Gastrocnemius medialis (tissue), 4 donors: ENCODE measurements at regions not wholly inside any gene's neighbourhood (a gene's known extent, or its start where the extent isn't known, plus 50 kb on each side); places are given as distances from the start of the nearest gene placed in this dataset.

Source experiments
- ATAC-seq, 2 donors: fragments of 150-250 bp; one replicate each; pipeline ENCODE4 v1.9.1; 2016
- DNase-seq, 2 donors: peaks; one replicate each; pipeline ENCODE4 v3.0.0-alpha.2; 2019
- H3K27ac ChIP-seq, 4 donors: fragments of 200-600 bp; sonication (generic); 1 replicate in 1 of 4; 2 replicates in 3 of 4; pipeline ENCODE4 v1.5.1; 2016 to 2018; ENCODE audit warnings: mild to moderate bottlenecking in 2 of 4, moderate library complexity in 1 of 4
- H3K27me3 ChIP-seq, 3 donors: fragments of 200-600 bp; sonication (generic) in 2 of 3; 1 replicate in 1 of 3; 2 replicates in 2 of 3; pipeline versions ENCODE4 v1.5.1 to v1.6.0; 2016 to 2019; ENCODE audit warnings: mild to moderate bottlenecking in 1 of 3, moderate library complexity in 1 of 3
- H3K36me3 ChIP-seq, 2 donors: fragments of 200-600 bp; sonication (generic) in 1 of 2; one replicate each; pipeline ENCODE4 v1.5.1; 2017 to 2018
- H3K4me1 ChIP-seq, 2 donors: fragments of 200-600 bp; sonication (generic) in 1 of 2; one replicate each; pipeline ENCODE4 v1.5.1; 2016 to 2017; ENCODE audit warnings: mild to moderate bottlenecking in 2 of 2
- H3K4me3 ChIP-seq, 4 donors: fragments of 200-600 bp; sonication (generic) in 3 of 4; 1 replicate in 1 of 4; 2 replicates in 3 of 4; pipeline ENCODE4 v1.5.1; 2016 to 2019; ENCODE audit warnings: mild to moderate bottlenecking in 2 of 4
- H3K9me3 ChIP-seq, 3 donors: fragments of 200-600 bp; sonication (generic) in 2 of 3; 1 replicate in 1 of 3; 2 replicates in 2 of 3; pipeline ENCODE4 v1.5.1; 2016 to 2019
- CTCF ChIP-seq, 5 experiments: fragments of 450-650 bp in 3 of 5; fragments of 200-600 bp in 2 of 5; sonication (generic) in 2 of 5; IDR thresholded peaks in 4 of 5; conservative IDR thresholded peaks in 1 of 5; 1 replicate in 4 of 5; 2 replicates in 1 of 5; pipeline ENCODE4 v1.5.1; 2016 to 2019; ENCODE audit warnings: antibody characterized with exemption in 5 of 5, mild to moderate bottlenecking in 3 of 5, moderate library complexity in 3 of 5
- POLR2A ChIP-seq, 2 donors: fragments of 450-650 bp; IDR thresholded peaks; one replicate each; pipeline ENCODE4 v1.6.1; 2017; ENCODE audit warnings: antibody characterized with exemption in 2 of 2, mild to moderate bottlenecking in 2 of 2, moderate library complexity in 2 of 2
- in situ Hi-C, 4 donors: fragments of 200-750 bp; cut with MboI; loops; one replicate each; pipeline versions ENCODE4 v1.15.0 to v1.8.0; 2017; ENCODE audit warnings: low sequenced_read_pairs in 4 of 4
- intact Hi-C: fragments of 100-400 bp; cut with DNase I; formaldehyde crosslinking; loops from one replicate; pipeline ENCODE4 v1.15.1; 2023; ENCODE audit warnings: low total_unique reads

GRCh38 chr7:81608748-81609382, 161.0 kb downstream of the HGF start:
- Histone ChIP-seq H3K9me3 (no peaks in the 10 kb centered on the region), H3K36me3 (no peaks in the 10 kb centered on the region), H3K27ac (no peak overlapping the region), H3K4me3 (no peak overlapping the region), H3K27me3 (no peaks in the 10 kb centered on the region), H3K4me1 (no peaks in the 10 kb centered on the region)
- in situ Hi-C loops: no loop called here
- TF ChIP-seq POLR2A (IDR thresholded peaks at IDR 0.05) (no peak), CTCF (IDR thresholded peaks at IDR 0.05 in 4 of 5, conservative IDR thresholded peaks at IDR 0.05 in 1 of 5) (no peak)
- intact Hi-C loops: no loop called here
- DNase-seq (no peak), ATAC-seq (no peak)

DNA sequence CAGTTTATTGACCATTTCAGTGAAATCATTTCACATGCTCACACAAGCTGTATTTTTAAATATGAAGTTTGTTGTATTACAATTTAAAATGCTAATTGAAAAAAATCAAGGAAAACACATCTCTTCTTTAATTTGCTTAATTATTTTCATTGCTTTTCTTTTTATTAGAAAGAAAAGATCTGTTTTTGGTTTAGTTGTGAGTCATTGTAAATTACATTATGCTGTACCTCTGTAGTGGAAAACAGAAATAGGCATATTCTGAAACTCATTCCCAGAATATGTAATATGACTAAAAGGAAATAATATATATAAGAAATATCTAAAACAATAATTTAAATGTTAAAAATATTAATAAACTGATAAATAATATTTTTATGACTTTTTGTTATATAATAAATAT, 161.9 kb downstream of the HGF start:
- Histone ChIP-seq H3K27ac (no peak overlapping the region), H3K4me1 (no peaks in the 10 kb centered on the region), H3K27me3 (no peaks in the 10 kb centered on the region), H3K4me3 (no peak overlapping the region), H3K9me3 (no peaks in the 10 kb centered on the region), H3K36me3 (no peaks in the 10 kb centered on the region)
- ATAC-seq (no peak), DNase-seq (no peak)
- in situ Hi-C loops: no loop called here
- intact Hi-C loops: no loop called here
- no peak for TF ChIP-seq CTCF (IDR thresholded peaks at IDR 0.05 in 4 of 5, conservative IDR thresholded peaks at IDR 0.05 in 1 of 5)
- no peak for TF ChIP-seq POLR2A (IDR thresholded peaks at IDR 0.05)

DNA sequence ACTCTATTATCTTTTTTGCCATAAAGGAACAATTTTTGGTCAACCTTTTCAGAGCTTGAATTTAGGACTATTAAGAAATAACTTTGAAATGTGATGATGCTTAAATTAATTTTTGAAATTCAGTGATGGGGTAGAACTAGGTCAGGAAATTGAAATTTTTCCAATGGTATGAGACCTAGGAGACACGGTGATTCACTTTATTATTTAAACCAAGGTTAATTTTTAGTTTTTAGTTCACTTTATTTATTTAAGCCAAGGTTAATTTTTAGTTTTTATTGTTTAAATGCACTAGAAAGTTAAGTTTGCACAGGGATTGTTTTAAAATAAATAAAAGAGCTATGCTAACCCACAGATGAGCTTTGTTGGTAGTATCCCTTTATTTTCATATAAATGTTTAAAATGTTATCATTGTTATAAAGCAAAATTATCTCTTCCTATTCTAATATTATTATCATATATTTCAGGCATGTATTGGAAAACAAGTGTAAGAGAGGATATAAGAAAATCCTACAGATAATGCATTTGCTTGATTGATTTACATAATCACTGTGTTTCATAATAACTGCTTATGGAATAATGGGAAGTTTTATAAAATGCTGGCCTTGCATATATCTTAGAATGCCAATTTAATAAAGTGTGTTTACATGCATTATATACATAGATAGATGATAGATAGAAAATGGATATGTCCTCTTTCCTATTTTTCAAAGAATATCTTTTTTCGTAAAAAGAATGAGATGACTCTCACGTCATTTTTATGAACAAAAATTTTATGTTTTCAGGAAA, 163.6 kb downstream of the HGF start:
- ATAC-seq (no peak), DNase-seq (no peak)
- H3K36me3 ChIP-seq: no peaks in the 10 kb centered on the region
- H3K4me3 ChIP-seq: no peak overlapping the region
- H3K4me1 ChIP-seq: no peaks in the 10 kb centered on the region
- H3K27ac ChIP-seq: no peak overlapping the region
- no peaks in the 10 kb centered on the region for H3K27me3 ChIP-seq
- no peaks in the 10 kb centered on the region for H3K9me3 ChIP-seq
- TF ChIP-seq CTCF (IDR thresholded peaks at IDR 0.05 in 4 of 5, conservative IDR thresholded peaks at IDR 0.05 in 1 of 5): no peak
- no peak for TF ChIP-seq POLR2A (IDR thresholded peaks at IDR 0.05)
- intact Hi-C loops (no loop called here), in situ Hi-C loops (no loop called here)

- H3K27me3 ChIP-seq: no peaks in the 10 kb centered on the region
- H3K4me3 ChIP-seq: no peak overlapping the region
- H3K36me3 ChIP-seq: no peaks in the 10 kb centered on the region
- no peaks in the 10 kb centered on the region for H3K9me3 ChIP-seq
- ATAC-seq (no peak), DNase-seq (no peak)
- H3K4me1 ChIP-seq: no peaks in the 10 kb centered on the region
- TF ChIP-seq CTCF (IDR thresholded peaks at IDR 0.05 in 4 of 5, conservative IDR thresholded peaks at IDR 0.05 in 1 of 5): no peak
- no peak for TF ChIP-seq POLR2A (IDR thresholded peaks at IDR 0.05)
- intact Hi-C loops: no loop called here
- in situ Hi-C loops: no loop called here
- no peak overlapping the region for H3K27ac ChIP-seq
These were observed 164.4 kb downstream of the HGF start for GRCh38 chr7:81605493-81605892.
